Tibial artery (tissue), 4 donors: ENCODE measurements at regions not wholly inside any gene's neighbourhood (a gene's known extent, or its start where the extent isn't known, plus 50 kb on each side); places are given as distances from the start of the nearest gene placed in this dataset.

Source experiments
- DNase-seq, 2 donors: peaks; one replicate each; pipeline ENCODE4 v3.0.0-alpha.2; 2019
- H3K27ac ChIP-seq, 2 donors: fragments of 200-600 bp; sonication (generic) in 1 of 2; 1 replicate in 1 of 2; 2 replicates in 1 of 2; pipeline ENCODE4 v1.5.1; 2018 to 2019; ENCODE audit warnings: mild to moderate bottlenecking in 1 of 2
- H3K27me3 ChIP-seq, 2 donors: fragments of 200-600 bp; sonication (generic) in 1 of 2; one replicate each; pipeline versions ENCODE4 v1.5.1 to v1.6.0; 2016 to 2019
- H3K36me3 ChIP-seq, 3 donors: fragments of 200-600 bp; sonication (generic) in 2 of 3; one replicate each; pipeline ENCODE4 v1.5.1; 2016 to 2019; ENCODE audit warnings: mild to moderate bottlenecking in 2 of 3
- H3K4me1 ChIP-seq, 4 donors: fragments of 200-600 bp; sonication (generic) in 2 of 4; 1 replicate in 3 of 4; 2 replicates in 1 of 4; pipeline ENCODE4 v1.5.1; 2016 to 2019
- H3K4me3 ChIP-seq, 2 donors: fragments of 200-600 bp; sonication (generic) in 1 of 2; 1 replicate in 1 of 2; 2 replicates in 1 of 2; pipeline ENCODE4 v1.5.1; 2018 to 2019; ENCODE audit warnings: mild to moderate bottlenecking in 2 of 2
- H3K9me3 ChIP-seq, 3 donors: fragments of 200-600 bp; sonication (generic) in 1 of 3; one replicate each; pipeline ENCODE4 v1.5.1; 2016 to 2019
- intact Hi-C: fragments of 100-400 bp; cut with DNase I; formaldehyde crosslinking; loops from one replicate; pipeline ENCODE4 v1.15.0; 2023; ENCODE audit warnings: low total_unique reads
- TF ChIP-seq, protein P1 (sequence below), 2 experiments: fragments of 200-600 bp in 1 of 2; fragments of 450-650 bp in 1 of 2; IDR thresholded peaks; one replicate each; pipeline ENCODE4 v1.5.1; 2017 to 2019; ENCODE audit warnings: antibody characterized with exemption in 2 of 2, mild to moderate bottlenecking in 1 of 2, moderate library complexity in 1 of 2

DNA sequence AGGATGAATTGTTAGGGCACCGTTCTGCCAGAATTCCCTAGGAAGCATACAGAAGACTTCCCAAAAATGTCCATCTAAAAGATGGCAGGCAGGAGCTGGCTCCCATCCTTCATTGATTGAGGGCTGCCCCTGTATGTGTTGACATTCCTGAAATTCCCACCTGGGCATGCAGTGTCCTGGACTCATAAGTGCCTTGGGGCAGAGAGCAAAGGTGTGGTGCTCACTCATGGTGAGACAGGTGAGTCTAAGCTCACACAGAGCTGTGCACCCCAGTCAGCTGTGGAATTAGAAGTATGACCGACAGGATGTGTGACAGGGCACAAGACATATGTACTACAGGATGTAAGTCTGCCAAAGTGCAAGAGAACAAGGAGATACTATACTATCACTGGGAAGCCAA lies 271.9 kb downstream of the MID1IP1 start:
- Histone ChIP-seq H3K36me3 (no peaks in the 10 kb centered on the region), H3K9me3 (peaks cover 0 to 10% (median 6%) of the 10 kb centered on the region in 3 donors), H3K27me3 (no peaks in the 10 kb centered on the region), H3K4me1 (no peaks in the 10 kb centered on the region), H3K27ac (no peak overlapping the region), H3K4me3 (no peak overlapping the region)
- no peak for DNase-seq
- intact Hi-C loops: no loop called here
- TF ChIP-seq, protein P1, sequence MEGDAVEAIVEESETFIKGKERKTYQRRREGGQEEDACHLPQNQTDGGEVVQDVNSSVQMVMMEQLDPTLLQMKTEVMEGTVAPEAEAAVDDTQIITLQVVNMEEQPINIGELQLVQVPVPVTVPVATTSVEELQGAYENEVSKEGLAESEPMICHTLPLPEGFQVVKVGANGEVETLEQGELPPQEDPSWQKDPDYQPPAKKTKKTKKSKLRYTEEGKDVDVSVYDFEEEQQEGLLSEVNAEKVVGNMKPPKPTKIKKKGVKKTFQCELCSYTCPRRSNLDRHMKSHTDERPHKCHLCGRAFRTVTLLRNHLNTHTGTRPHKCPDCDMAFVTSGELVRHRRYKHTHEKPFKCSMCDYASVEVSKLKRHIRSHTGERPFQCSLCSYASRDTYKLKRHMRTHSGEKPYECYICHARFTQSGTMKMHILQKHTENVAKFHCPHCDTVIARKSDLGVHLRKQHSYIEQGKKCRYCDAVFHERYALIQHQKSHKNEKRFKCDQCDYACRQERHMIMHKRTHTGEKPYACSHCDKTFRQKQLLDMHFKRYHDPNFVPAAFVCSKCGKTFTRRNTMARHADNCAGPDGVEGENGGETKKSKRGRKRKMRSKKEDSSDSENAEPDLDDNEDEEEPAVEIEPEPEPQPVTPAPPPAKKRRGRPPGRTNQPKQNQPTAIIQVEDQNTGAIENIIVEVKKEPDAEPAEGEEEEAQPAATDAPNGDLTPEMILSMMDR (IDR thresholded peaks at IDR 0.05): no peak

DNA sequence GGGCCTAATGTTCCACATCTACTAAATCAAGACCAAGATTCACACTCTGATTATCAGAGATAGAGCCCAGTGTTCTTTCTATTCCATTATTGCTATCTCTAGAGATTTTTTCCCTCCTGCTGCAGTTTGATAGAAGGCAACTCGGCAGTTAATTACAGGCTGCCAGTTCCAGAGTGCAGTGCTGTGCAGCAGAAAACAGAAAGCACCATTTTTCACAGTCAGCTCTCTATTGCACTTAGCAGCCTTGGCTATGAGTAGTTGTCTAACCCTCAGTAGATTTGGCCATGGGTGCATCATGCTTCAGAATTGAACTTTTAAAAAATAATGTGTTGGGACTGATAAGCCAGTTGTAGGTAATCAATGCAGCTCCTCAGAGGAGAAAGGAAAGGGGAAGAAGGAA lies 295.3 kb downstream of the MID1IP1 start:
- Histone ChIP-seq H3K27ac (no peak overlapping the region), H3K4me3 (no peak overlapping the region), H3K9me3 (no peaks in the 10 kb centered on the region), H3K4me1 (no peaks in the 10 kb centered on the region), H3K36me3 (no peaks in the 10 kb centered on the region), H3K27me3 (no peaks in the 10 kb centered on the region)
- intact Hi-C loops: no loop called here
- TF ChIP-seq, protein P1 (IDR thresholded peaks at IDR 0.05): no peak
- DNase-seq: no peak

DNA sequence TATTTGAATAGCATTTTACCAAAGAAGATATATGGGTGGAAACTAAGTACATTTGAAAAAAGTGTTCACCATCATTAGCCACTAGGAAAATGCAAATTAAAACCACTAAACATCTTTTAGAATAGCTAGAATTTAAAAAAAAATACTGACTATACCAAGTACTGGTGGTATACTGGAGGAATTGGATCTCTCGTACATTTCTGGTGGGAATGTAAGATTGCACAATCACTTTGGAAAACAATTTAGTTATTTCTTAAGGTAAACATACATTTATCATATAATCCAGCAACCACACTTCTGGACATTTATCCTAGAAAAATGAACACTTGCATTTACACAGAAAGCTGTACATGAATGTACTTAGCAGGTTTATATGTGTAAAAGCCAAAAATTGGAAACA lies 303.5 kb downstream of the MID1IP1 start:
- TF ChIP-seq, protein P1 (IDR thresholded peaks at IDR 0.05): no peak
- Histone ChIP-seq H3K27ac (no peak overlapping the region), H3K27me3 (no peaks in the 10 kb centered on the region), H3K9me3 (peaks cover 0 to 8% (median 0%) of the 10 kb centered on the region in 3 donors), H3K4me3 (no peak overlapping the region), H3K36me3 (no peaks in the 10 kb centered on the region), H3K4me1 (no peaks in the 10 kb centered on the region)
- intact Hi-C loops: no loop called here
- no peak for DNase-seq

DNA sequence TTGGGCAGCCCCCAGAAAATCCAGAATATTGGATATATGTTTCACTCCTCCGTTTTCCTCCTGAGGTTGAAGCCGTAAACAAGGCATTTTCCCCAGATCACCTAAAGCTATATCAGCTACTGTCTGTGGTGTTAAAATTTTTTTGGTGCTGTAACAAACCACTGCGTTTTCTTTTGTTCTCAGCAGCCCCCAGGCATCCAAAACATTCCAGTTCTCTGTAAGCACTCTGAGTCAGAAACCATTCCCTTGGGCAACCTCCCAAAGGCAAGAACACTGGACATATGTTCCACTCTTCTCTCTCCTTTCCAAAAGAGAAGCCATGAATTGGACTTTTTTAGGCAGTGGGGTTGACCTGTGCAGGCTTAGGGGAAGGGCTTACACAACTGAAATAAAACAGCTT lies 310.9 kb downstream of the MID1IP1 start:
- intact Hi-C loops: no loop called here

DNA sequence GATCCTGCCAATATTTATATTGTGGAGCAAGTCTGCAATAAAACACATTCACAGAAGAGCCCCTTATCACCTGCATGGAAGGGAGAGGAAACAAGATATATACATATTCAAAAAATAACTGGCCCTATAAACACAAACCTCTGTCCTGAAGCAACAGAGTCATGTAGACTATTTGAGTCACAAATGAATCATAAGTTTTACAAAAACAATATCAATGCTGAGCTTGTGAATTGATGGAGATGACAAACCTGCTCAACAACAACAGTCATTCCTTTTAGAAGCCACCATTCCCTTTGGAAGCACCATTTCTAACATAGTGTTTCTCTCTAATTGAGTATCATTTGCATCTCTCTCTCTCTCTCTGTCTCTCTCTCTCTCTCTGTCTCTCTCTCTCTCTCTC lies 313.9 kb downstream of the MID1IP1 start:
- TF ChIP-seq, protein P1 (IDR thresholded peaks at IDR 0.05): no peak
- Histone ChIP-seq H3K9me3 (peaks cover 0 to 22% (median 20%) of the 10 kb centered on the region in 3 donors), H3K36me3 (no peaks in the 10 kb centered on the region), H3K4me1 (no peaks in the 10 kb centered on the region), H3K4me3 (no peak overlapping the region), H3K27ac (no peak overlapping the region), H3K27me3 (no peaks in the 10 kb centered on the region)
- intact Hi-C loops: no loop called here
- no peak for DNase-seq

More for the DNA sequence above, 310.9 kb downstream of the MID1IP1 start:
- Histone ChIP-seq H3K4me1 (no peaks in the 10 kb centered on the region), H3K9me3 (peaks cover 0 to 33% (median 22%) of the 10 kb centered on the region in 3 donors), H3K27ac (no peak overlapping the region), H3K27me3 (no peaks in the 10 kb centered on the region), H3K36me3 (no peaks in the 10 kb centered on the region), H3K4me3 (no peak overlapping the region)
- TF ChIP-seq, protein P1 (IDR thresholded peaks at IDR 0.05): no peak
- DNase-seq: no peak

DNA sequence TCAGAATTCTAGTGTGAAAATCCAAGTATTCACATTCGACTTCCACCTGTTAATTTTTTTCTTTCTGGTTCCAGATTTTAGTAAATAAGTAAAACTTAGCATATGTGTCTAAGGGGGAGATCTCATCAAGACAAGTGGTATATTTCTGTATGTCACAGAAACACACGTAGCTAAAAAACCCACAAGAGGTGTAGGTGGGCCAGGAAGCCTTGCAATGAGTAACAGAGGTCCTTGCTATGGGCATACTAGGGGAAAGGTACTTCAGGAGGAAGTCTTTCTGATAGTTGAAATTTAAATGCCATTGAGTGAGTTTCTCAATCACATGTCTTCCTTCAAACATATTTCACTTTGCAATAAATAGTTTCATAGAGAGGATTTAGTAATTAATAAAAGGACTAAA lies 315.8 kb downstream of the MID1IP1 start:
- H3K27ac ChIP-seq: no peak overlapping the region
- no peaks in the 10 kb centered on the region for H3K27me3 ChIP-seq
- DNase-seq: no peak
- no peaks in the 10 kb centered on the region for H3K4me1 ChIP-seq
- no peak overlapping the region for H3K4me3 ChIP-seq
- H3K36me3 ChIP-seq: no peaks in the 10 kb centered on the region
- H3K9me3 ChIP-seq: peaks cover 0 to 6% (median 5%) of the 10 kb centered on the region in 3 donors
- TF ChIP-seq, protein P1 (IDR thresholded peaks at IDR 0.05): no peak
- intact Hi-C loops: no loop called here
